NCI-H1417 (cell line): ENCODE measurements at regions not wholly inside any gene's neighbourhood (a gene's known extent, or its start where the extent isn't known, plus 50 kb on each side); places are given as distances from the start of the nearest gene placed in this dataset.

Source experiments
- DNase-seq, 3 experiments: peaks; one replicate each; lab custom pipeline; 2025; lab: John Stamatoyannopoulos, UW

DNA sequence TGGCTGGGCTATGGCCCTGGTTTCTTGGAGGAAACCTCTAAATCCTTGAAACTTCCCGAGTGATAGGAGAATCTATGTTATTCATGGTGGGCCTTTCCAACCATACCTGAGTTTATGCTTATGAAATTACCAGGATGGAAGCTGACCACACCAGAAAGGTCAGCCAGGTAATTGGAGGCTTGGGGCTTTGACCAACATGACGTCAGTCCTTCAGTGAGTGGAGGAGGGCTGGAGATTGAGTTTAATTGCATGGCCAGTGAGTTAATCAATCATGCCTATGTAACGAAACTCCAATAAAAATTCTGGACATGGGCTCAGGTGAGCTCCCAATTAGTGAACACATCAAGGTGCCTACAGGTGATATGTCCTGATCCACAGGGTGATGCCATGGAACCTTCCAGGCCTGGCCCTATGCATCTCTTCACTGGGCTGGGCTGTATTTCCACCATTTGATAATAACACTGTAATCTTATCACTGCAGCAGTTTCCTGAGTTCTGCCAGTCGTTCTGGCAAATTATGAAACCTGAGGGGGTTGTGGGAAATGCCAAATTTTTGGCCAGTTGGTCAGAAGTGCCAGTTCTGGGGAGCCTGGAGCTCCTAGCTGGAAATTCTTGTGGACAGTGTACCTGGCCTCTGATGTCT is 106.5 kb downstream of the CDH26 start:
- no peak for DNase-seq

- DNase-seq: no peak
Observed at GRCh38 chr20:60065741-60066437, 107.7 kb downstream of the CDH26 start.

DNA sequence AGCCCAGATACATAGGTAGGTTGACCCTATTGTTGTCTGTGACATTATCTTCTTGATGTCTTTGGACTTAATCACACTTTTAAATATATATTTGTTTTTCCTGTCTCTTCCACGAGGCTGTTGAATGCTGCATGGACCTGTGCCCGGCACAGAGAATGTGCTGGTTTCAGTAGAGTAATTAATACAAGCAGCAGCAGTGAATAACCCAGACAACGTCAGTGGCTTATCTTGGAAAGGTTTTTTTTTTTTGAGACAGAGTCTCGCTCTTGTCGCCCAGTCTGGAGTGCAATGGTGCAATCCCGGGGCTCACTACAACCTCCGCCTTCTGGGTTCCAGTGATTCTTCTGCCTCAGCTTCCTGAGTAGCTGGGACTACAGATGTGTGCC is 108.2 kb downstream of the CDH26 start:
- DNase-seq: no peak

DNA sequence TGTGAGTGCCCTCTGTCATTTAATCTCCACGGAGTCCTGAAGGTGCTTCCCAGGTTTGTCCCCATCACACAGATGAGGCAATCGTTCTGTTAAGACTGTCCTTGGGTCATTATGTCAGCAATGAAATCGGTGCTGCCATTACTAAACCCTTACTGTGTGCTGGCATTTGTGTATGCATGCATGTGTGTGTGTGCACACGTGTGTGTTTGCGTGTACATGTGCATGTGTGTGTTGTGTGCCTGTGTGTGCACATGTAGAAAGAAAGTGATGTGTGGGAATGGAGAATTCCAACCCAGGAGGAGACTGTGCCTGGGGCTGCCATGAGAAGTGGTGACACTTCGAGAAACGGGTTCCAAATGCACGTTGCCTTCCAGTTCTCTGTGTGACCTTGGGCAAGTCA is 110.3 kb downstream of the CDH26 start:
- DNase-seq: no peak

DNA sequence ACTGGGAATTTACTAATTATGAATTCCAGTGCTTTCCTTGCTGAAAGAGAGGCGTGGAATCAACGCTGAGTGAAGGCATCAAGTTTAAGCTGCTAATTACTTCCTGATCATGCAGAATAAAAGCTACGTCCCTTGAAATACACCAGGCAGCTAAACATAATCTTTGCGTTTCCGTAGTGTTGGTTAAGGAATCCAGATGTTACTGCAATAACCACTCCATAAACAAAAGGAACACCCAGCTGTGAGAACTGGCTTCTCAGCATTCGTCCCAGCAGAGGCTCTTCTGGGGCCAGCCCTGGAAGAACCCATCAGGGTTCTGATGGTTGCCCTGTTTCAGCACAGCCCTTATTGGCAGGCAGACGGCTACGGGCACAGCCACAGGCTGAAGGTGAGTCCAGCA is 111.4 kb downstream of the CDH26 start:
- DNase-seq: no peak

DNA sequence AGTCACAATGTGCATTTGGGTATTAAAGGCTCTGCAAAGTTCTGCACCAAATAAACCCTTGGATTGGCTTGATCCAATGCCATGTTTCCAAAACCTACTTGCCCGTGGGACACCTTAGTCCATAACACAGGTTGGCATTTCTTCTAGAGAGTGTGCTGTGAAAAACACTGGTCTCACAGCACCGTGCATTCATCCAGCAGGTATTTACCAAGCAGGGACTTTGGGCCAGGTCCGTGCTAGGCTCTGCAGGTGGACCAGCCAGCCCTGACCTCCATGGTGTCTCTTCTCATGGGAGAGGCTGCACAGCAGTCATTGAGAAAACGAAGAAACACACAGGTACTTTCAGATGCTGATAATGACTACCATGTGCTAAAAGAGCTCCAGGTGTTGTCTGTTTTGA is 112.6 kb downstream of the CDH26 start:
- no peak for DNase-seq

DNA sequence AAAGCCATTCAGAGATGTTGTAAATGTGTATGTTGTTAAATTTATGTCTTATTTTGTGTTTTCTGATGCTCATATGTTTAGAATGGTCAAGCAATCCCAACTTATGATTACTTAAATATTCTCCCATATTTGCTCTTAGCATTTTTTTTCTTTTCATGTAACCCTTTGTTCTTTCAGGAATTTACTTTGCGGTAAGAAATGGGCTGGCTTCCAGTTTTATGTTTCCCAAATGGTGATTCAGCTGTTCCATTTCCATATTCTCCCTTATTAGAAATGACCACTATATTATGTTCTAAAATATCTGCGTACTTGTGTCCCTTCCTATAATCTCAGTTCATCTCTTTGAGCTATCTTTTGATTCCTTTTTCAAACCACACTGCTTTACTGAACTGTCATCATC is 113.7 kb downstream of the CDH26 start:
- no peak for DNase-seq

- no peak for DNase-seq
Observed at GRCh38 chr20:60073086-60073485, 114.9 kb downstream of the CDH26 start.

DNA sequence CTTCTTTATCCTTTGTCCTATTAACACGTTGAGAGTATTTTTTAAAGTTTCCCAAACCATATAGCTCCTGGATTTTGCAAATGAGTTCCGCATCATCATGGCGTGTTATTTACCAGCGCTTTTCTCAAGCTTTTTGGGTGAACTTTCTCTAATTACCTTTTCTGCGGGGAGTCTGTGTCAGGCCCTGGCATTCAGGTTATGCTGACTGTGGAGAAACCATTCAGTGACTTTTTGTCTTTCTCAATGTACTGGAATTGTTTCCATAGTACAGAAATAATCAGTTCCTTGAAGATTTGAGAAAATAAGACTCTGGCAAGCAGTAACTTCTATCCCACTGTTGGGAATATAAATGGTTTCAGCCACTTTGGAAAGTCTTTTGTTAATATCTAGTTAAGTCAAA is 115.3 kb downstream of the CDH26 start:
- DNase-seq: no peak

DNA sequence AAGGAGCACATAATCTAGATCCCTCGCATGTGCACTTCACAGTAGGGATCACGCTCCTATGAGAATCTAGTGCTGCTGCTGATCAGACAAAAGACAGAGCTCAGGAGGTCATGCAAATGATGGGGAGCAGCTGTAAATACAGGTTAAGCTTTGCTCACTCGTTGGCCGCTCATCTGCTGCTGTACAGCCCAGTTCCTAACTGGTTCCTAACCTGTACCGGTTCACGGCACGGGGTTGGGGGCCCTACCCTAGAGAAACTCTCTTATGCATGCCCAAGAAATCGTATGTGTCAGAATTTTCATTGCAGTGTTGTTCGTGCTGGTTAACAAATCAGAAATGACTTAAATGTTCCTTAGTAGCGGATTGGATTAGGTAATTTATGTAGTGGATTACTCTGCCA is 116.1 kb downstream of the CDH26 start:
- DNase-seq: no peak

DNA sequence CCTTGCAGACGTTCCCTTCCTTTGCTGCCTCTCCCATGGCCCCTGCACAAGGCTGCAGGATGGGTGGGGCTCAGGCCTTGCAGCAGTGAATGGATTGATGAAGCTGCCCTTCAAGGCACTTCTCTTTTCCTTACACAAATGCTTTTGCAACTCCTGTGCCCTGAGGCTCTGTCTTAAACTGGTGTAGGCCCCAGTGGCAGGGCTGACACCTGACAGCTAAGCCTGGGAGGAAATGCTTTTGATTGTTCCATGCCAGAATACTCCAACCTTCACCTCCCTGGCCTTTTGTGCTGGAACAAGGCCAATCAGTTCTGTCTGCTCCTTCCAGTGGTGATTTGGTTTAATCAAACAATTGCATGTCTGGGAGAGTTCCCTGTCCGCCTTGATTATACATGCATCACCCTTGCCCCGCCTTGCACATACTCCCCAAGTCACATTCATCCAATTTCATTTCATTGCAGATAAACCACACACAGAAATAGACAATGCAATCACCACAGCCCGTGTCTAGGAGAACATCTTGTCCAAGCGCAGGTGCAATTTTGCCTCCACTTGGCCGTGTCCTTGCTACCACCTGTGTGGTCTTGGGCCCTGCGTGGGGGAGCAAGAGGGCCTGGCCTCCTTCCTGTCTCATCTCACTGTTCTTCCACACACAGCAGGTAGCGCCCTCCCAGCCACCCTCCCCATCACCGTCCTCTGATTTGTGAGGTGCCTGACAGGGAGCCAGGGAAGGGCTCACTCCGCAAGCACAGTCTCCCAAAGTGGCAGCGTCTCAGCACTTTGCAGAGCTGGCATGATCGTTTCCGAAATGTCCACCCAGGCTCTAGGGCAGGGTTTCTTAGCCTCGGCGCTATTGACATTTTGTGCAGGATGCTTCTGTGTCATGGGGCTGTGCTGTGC is 120.4 kb downstream of the CDH26 start:
- peak in 1 of 3 experiments; percentile 33 for DNase-seq

DNA sequence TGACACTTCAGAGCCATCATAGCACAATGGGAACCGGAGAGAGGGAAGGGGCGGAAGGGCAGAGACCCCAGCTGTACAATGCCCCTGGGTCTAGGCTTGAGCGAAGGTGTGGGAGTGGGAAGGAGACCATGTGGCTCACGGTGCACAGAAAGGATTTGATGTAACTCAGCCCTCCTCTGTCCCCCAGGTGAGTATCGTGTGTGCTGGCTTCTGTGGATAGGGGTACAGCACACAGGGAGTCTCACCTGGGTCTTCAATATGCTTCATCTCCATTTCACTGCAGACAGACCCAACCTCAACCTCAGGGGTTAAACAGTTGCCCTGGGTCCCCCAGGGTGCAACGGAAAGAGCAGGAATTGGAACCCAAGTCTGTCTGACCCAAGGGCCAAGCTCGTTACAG is 122.2 kb downstream of the CDH26 start:
- no peak for DNase-seq

GRCh38 chr20:60085551-60086132 is 127.4 kb downstream of the CDH26 start:
- DNase-seq: no peak

GRCh38 chr20:60086821-60087562 is 128.8 kb downstream of the CDH26 start:
- peak in 1 of 3 experiments; percentile 32 for DNase-seq

DNA sequence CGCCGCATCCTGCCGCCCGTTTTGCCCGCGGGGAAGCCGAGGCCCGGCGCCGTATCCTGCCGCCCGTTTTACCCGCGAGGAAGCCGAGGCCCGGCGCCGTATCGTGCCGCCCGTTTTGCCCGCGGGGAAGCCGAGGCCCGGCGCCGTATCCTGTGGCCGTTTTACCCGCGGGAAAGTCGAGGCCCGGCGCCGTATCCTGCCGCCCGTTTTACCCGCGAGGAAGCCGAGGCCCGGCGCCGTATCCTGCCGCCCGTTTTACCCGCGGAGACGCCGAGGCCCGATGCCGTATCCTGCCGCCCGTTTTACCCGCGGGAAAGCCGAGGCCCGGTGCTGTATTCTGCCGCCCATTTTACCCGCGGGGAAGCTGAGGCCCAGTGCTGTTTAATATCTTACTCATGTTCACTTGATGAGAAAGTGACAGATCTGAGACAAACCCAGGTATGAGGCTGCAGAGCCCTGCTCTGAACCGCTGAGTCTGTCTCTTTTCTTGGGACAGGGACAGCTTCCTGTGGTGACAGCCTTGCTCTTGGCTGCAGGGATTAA is 129.4 kb downstream of the CDH26 start:
- DNase-seq: no peak

DNA sequence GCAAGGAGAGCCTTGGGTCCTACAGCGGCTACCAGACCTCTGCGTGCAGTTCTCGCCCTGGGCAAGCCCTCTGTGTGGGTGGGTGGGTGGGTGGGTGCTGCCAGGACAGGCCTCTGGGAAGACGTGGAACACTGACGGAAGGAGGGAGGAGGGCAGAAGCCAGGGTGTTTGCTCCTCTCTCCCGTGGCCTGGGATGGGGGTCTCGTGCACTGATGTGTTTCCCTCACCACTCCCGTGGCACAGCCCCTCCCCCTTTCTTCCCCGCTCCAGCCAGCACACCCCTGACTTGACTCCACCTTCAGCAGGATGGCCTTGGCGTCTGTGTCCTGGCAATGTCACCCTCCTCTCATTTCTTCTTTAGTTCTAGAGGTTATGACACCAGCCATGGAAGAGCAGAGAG is 130.0 kb downstream of the CDH26 start:
- no peak for DNase-seq

DNA sequence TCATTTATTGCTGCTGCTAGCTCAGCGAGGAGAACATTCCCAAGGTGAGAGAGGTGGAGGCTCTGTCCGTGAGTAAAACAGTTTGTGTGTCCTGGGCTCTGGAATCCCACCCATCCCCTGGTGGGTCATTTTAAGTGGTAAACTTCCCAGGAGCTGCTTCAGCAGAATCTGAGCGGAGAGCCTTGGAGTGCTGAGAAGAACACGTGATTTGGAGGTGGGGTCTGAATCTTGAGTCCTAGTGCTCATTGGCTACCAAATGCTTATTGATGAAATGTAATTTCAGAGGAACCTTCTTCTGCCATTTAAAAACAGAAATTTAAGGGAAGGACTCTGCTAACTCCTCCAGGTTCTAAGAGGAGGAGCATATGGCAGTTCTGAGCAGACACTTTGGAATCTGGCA is 132.4 kb downstream of the CDH26 start:
- DNase-seq: no peak

DNA sequence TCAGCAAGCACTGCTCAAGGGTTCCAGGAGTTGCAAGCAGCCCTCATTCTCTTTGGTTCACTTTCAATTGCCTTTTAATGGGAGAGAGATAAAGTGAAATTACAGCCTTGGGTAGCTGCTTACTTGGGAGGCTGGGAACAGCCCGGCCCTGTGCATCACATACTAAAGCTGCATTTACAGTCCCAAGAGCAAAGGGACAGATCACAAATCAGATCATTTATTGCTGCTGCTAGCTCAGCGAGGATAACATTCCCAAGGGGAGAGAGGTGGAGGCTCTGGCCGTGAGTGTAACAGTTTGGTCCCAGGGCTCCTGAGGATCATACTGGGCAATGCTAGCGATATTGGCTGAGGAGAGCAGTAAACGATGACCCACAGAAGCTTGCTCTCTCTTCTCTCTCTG is 133.1 kb downstream of the CDH26 start:
- no peak for DNase-seq

DNA sequence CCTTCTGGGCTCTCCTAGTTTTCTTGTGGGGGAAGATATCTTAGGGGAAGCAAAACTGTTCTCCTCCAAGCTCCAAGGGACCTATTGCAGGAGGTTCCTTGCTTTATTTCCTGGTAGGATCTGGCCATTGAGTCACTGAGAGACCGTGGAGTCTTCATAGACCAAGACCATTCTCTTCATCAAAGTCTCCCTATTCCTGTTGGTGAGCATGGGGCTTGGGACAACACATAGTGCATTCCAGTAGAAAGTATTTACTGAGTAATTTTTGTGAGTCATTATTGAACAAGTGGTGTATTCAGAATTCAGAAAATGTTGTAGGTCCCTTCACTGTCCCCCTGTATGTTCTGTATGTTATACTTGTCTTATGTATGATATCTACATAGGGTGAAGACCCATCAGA is 133.6 kb downstream of the CDH26 start:
- DNase-seq: no peak

GRCh38 chr20:60092729-60093128 is 134.5 kb downstream of the CDH26 start:
- DNase-seq: peak in 1 of 3 experiments; percentile 38

DNA sequence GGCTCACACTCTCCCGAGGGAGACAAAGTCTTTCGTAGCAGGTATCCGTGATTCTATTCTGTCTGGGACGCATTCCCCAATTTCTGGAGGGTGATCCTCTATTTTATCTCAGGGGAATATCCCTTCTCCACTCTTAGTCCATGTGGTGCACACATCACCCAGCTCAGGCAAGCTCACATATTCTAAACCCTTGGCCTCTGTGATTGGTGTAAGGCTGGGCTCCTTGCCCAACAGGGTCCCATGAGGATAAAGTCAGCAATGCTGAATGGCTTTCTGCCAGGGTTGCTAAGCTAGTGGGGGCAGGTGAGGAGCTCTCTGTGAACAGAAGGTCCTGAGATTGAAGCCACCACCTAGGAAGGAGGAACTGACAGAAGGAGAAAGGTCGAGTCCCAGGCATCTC is 137.2 kb downstream of the CDH26 start:
- peak in 2 of 3 experiments; percentile 6 to 56 for DNase-seq

DNA sequence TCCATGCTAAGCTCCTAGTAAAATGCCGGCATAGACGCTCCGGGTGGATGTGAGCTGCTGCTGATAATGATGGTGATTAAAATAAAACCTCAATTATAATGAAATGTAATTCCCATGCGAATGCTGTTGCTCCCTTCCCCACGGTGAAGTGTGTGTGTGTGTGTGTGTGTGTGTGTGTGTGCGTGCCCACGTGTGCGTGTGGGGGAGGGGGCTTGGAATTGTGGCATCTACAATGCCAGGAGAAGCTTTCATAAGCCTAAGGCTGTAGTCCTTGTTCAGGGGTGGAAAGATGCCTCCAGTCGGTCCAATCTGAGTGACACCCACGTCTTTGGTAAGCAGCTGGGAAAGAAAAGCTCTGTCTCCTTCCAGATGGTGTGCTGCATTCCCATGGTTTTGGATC is 137.9 kb downstream of the CDH26 start:
- no peak for DNase-seq
